H9 (cell line): ENCODE measurements at regions not wholly inside any gene's neighbourhood (a gene's known extent, or its start where the extent isn't known, plus 50 kb on each side); places are given as distances from the start of the nearest gene placed in this dataset.
A peak's percentile ranks its signal among the peaks of the same experiment; 100 is the strongest.

Experiments
- DNase-seq: peaks from one replicate; pipeline ENCODE4 v3.0.0-alpha.2; 2017
- H2AFZ ChIP-seq: one replicate; pipeline ENCODE4 v1.6.1; 2013; ENCODE audit warnings: mild to moderate bottlenecking, low read length, control low read depth, moderate library complexity
- H2AK5ac ChIP-seq: 2 replicates; pipeline ENCODE4 v1.6.1; 2013; ENCODE audit warnings: low read length, control low read depth, mixed read lengths; ENCODE audit not compliant: insufficient read length
- H2BK120ac ChIP-seq: one replicate; pipeline ENCODE4 v1.6.1; 2013; ENCODE audit warnings: low read depth, mild to moderate bottlenecking, low read length, control low read depth, inconsistent platforms; ENCODE audit not compliant: poor library complexity, severe bottlenecking
- H2BK12ac ChIP-seq: 2 replicates; pipeline ENCODE4 v1.6.1; 2013; ENCODE audit warnings: low read length, control low read depth, mixed read lengths, low read depth; ENCODE audit not compliant: insufficient read length
- H2BK15ac ChIP-seq: 2 replicates; pipeline ENCODE4 v1.6.1; 2013; ENCODE audit warnings: low read depth, low read length, control low read depth
- H2BK20ac ChIP-seq: one replicate; pipeline ENCODE4 v1.6.1; 2013; ENCODE audit warnings: low read depth, mild to moderate bottlenecking, low read length, control low read depth, inconsistent platforms; ENCODE audit not compliant: poor library complexity, severe bottlenecking
- H2BK5ac ChIP-seq: 2 replicates; pipeline ENCODE4 v1.6.1; 2013; ENCODE audit warnings: low read length, control low read depth, mixed read lengths; ENCODE audit not compliant: insufficient read length
- H3K14ac ChIP-seq: 2 replicates; pipeline ENCODE4 v1.6.1; 2013; ENCODE audit warnings: low read length, control low read depth; ENCODE audit not compliant: insufficient read depth
- H3K18ac ChIP-seq: 2 replicates; pipeline ENCODE4 v1.6.1; 2013; ENCODE audit warnings: low read depth, mild to moderate bottlenecking, mixed read lengths, low read length, control low read depth; ENCODE audit not compliant: insufficient read length
- H3K23ac ChIP-seq: 2 replicates; pipeline ENCODE4 v1.6.1; 2013; ENCODE audit warnings: low read length, control low read depth, mixed read lengths, low read depth; ENCODE audit not compliant: insufficient read length
- H3K23me2 ChIP-seq: 2 replicates; pipeline ENCODE4 v1.6.1; 2013; ENCODE audit warnings: low read depth, mild to moderate bottlenecking, mixed read lengths, low read length, control low read depth; ENCODE audit not compliant: insufficient read length, poor library complexity, severe bottlenecking
- H3K27ac ChIP-seq: 2 replicates; pipeline ENCODE4 v1.5.1; 2013; ENCODE audit warnings: low read length, control low read depth, mixed read lengths, low read depth; ENCODE audit not compliant: insufficient read length
- H3K27me3 ChIP-seq: 2 replicates; pipeline ENCODE4 v1.6.1; 2013; ENCODE audit warnings: low read length, control low read depth, inconsistent platforms; ENCODE audit not compliant: insufficient read depth
- H3K4ac ChIP-seq: 2 replicates; pipeline ENCODE4 v1.6.1; 2013; ENCODE audit warnings: low read depth, mild to moderate bottlenecking, control low read depth, inconsistent platforms, low read length, moderate library complexity
- H3K4me1 ChIP-seq: 2 replicates; pipeline ENCODE4 v1.6.1; 2013; ENCODE audit warnings: low read length, control low read depth, inconsistent platforms; ENCODE audit not compliant: insufficient read depth
- H3K4me2 ChIP-seq: 2 replicates; pipeline ENCODE4 v1.6.1; 2013; ENCODE audit warnings: low read length, control low read depth, mixed read lengths; ENCODE audit not compliant: insufficient read length, insufficient read depth
- H3K56ac ChIP-seq: 2 replicates; pipeline ENCODE4 v1.6.1; 2013; ENCODE audit warnings: low read depth, mild to moderate bottlenecking, mixed read lengths, low read length, control low read depth; ENCODE audit not compliant: insufficient read length
- H3K79me1 ChIP-seq: 2 replicates; pipeline ENCODE4 v1.6.1; 2013; ENCODE audit warnings: low read depth, mild to moderate bottlenecking, moderate library complexity, low read length, control low read depth, inconsistent platforms; ENCODE audit not compliant: insufficient read depth, poor library complexity, severe bottlenecking
- H3K79me2 ChIP-seq: 2 replicates; pipeline ENCODE4 v1.6.1; 2013; ENCODE audit warnings: low read length, control low read depth, inconsistent platforms; ENCODE audit not compliant: insufficient read depth
- H3K9ac ChIP-seq: 2 replicates; pipeline ENCODE4 v1.6.1; 2013; ENCODE audit warnings: low read length, control low read depth, mixed read lengths; ENCODE audit not compliant: insufficient read length; ENCODE audit errors: extremely low read depth
- H3K9me3 ChIP-seq: one replicate; pipeline ENCODE4 v1.6.1; 2013; ENCODE audit warnings: low read depth, low read length, inconsistent platforms; ENCODE audit not compliant: control insufficient read depth
- H3T11ph ChIP-seq: one replicate; pipeline ENCODE4 v1.6.1; 2013; ENCODE audit warnings: mild to moderate bottlenecking, low read length, control low read depth, inconsistent platforms
- H4K20me1 ChIP-seq: one replicate; pipeline ENCODE4 v1.6.1; 2013; ENCODE audit not compliant: control insufficient read depth, insufficient read length, insufficient read depth
- H4K5ac ChIP-seq: 2 replicates; pipeline ENCODE4 v1.6.1; 2013; ENCODE audit warnings: low read depth, mild to moderate bottlenecking, mixed read lengths, low read length, control low read depth; ENCODE audit not compliant: insufficient read length
- H4K8ac ChIP-seq: replicated peaks from 2 replicates; pipeline ENCODE4 v1.6.1; 2013; ENCODE audit warnings: low read length, control low read depth, mixed read lengths, low read depth; ENCODE audit not compliant: insufficient read length
- H4K91ac ChIP-seq: 2 replicates; pipeline ENCODE4 v1.6.1; 2013; ENCODE audit warnings: low read depth, mild to moderate bottlenecking, moderate library complexity, mixed read lengths, low read length, control low read depth; ENCODE audit not compliant: insufficient read length
- H3K27ac Mint-ChIP-seq, 3 experiments: 2 replicates in 2 of 3; 3 replicates in 1 of 3; pipeline ENCODE4 v1.8.0; 2020 to 2021; ENCODE audit warnings: mixed read lengths in 3 of 3, mild to moderate bottlenecking in 1 of 3, moderate library complexity in 1 of 3
- H3K27me3 Mint-ChIP-seq: 2 replicates; pipeline ENCODE4 v1.8.0; 2021; ENCODE audit warnings: low read depth, mild to moderate bottlenecking, moderate library complexity, mixed read lengths
- H3K36me3 Mint-ChIP-seq, 3 experiments: 2 replicates in 2 of 3; 3 replicates in 1 of 3; pipeline ENCODE4 v1.8.0; 2020 to 2021; ENCODE audit warnings: low read depth in 3 of 3, mixed read lengths in 3 of 3; ENCODE audit not compliant: insufficient read depth in 1 of 3
- H3K4me1 Mint-ChIP-seq, 2 experiments: 2 replicates each; pipeline ENCODE4 v1.8.0; 2020; ENCODE audit warnings: mixed read lengths in 2 of 2
- H3K4me3 Mint-ChIP-seq, 2 experiments: 2 replicates in 1 of 2; 3 replicates in 1 of 2; pipeline ENCODE4 v1.8.0; 2020 to 2021; ENCODE audit warnings: mild to moderate bottlenecking in 2 of 2, mixed read lengths in 2 of 2, moderate library complexity in 1 of 2
- H3K9me3 Mint-ChIP-seq, 2 experiments: 2 replicates in 1 of 2; 3 replicates in 1 of 2; pipeline ENCODE4 v1.8.0; 2020; ENCODE audit warnings: mild to moderate bottlenecking in 2 of 2, mixed read lengths in 2 of 2, moderate library complexity in 1 of 2
- WGBS: extraction: QIAGEN DNeasy Blood & Tissue Kit; methylation state at CpG from one replicate; pipeline ENCODE4 v1.1.7; 2013; ENCODE audit warnings: missing lambda C conversion rate, low lambda C conversion rate, mixed read lengths; ENCODE audit not compliant: insufficient read length; ENCODE audit errors: extremely low coverage; 5-methylcytosine and 5-hydroxymethylcytosine counted together
- TF ChIP-seq, protein P1 (sequence below): fragments of 200-600 bp; sonication (generic); conservative IDR thresholded peaks from 3 replicates; pipeline ENCODE4 v1.8.0; 2021; ENCODE audit warnings: antibody characterized with exemption, mild to moderate bottlenecking

GRCh38 chr13:74036373-74036772, 97.8 kb downstream of the KLF12 start:
- H3K4ac ChIP-seq, result no peak overlapping the region
- no peak overlapping the region for H2BK20ac ChIP-seq
- DNase-seq, result peak; percentile 81
- no peaks in the 10 kb centered on the region for H3K9me3 ChIP-seq
- H2AK5ac ChIP-seq, result no peak overlapping the region
- H4K20me1 ChIP-seq, result no peaks in the 10 kb centered on the region
- H3K14ac ChIP-seq, result no peak overlapping the region
- no peaks in the 10 kb centered on the region; a peak in 1 of 7 replicates for H3K36me3 Mint-ChIP-seq
- H3T11ph ChIP-seq, result no peak overlapping the region
- H3K27me3 ChIP-seq, result no peaks in the 10 kb centered on the region
- H3K18ac ChIP-seq, result no peak overlapping the region
- H2BK5ac ChIP-seq, result no peak overlapping the region
- TF ChIP-seq, protein P1, sequence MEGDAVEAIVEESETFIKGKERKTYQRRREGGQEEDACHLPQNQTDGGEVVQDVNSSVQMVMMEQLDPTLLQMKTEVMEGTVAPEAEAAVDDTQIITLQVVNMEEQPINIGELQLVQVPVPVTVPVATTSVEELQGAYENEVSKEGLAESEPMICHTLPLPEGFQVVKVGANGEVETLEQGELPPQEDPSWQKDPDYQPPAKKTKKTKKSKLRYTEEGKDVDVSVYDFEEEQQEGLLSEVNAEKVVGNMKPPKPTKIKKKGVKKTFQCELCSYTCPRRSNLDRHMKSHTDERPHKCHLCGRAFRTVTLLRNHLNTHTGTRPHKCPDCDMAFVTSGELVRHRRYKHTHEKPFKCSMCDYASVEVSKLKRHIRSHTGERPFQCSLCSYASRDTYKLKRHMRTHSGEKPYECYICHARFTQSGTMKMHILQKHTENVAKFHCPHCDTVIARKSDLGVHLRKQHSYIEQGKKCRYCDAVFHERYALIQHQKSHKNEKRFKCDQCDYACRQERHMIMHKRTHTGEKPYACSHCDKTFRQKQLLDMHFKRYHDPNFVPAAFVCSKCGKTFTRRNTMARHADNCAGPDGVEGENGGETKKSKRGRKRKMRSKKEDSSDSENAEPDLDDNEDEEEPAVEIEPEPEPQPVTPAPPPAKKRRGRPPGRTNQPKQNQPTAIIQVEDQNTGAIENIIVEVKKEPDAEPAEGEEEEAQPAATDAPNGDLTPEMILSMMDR, result no peak
- peaks cover 44 to 45% of the 10 kb centered on the region in 2 experiments for H3K4me1 Mint-ChIP-seq
- no peaks in the 10 kb centered on the region for H3K79me1 ChIP-seq
- no peaks in the 10 kb centered on the region for H3K23me2 ChIP-seq
- H2BK15ac ChIP-seq, result no peak overlapping the region
- no peaks in the 10 kb centered on the region for H3K9me3 Mint-ChIP-seq
- H3K9ac ChIP-seq, result no peak overlapping the region
- no peak overlapping the region for H3K23ac ChIP-seq
- H3K4me2 ChIP-seq, result no peak overlapping the region
- H4K8ac ChIP-seq, result no peak overlapping the region
- H2AFZ ChIP-seq, result no peak overlapping the region
- H4K5ac ChIP-seq, result no peak overlapping the region
- H3K27ac Mint-ChIP-seq, result peak overlapping the region; percentile 95 to 99 (median 98)
- peak overlapping the region; percentile 35 for H3K27ac ChIP-seq
- no peak overlapping the region for H4K91ac ChIP-seq
- peaks cover 4% of the 10 kb centered on the region; the same call in 1 of the 2 replicates for H3K4me1 ChIP-seq
- no peak overlapping the region for H3K56ac ChIP-seq
- no peaks in the 10 kb centered on the region for H3K27me3 Mint-ChIP-seq
- H2BK120ac ChIP-seq, result no peak overlapping the region
- H3K79me2 ChIP-seq, result no peaks in the 10 kb centered on the region
- H2BK12ac ChIP-seq, result no peak overlapping the region
- WGBS, result no CpG with 5 or more reads among the region's 2 CpGs
- peak overlapping the region; percentile 17 to 41; a peak in 3 of 5 replicates for H3K4me3 Mint-ChIP-seq
